Stimulated activated CD4-positive, alpha-beta T cell treated with anti-CD3 and anti-CD28 coated beads, Interleukin-4, amount 100 ng/mL, for 48 hours (primary cell): ENCODE measurements at regions not wholly inside any gene's neighbourhood (a gene's known extent, or its start where the extent isn't known, plus 50 kb on each side); places are given as distances from the start of the nearest gene placed in this dataset.

ENCODE experiments used
- DNase-seq, 2 donors: peaks; one replicate each; pipeline ENCODE4 v3.0.0-alpha.2; 2020; ENCODE audit warnings: low read depth in 2 of 2

DNA sequence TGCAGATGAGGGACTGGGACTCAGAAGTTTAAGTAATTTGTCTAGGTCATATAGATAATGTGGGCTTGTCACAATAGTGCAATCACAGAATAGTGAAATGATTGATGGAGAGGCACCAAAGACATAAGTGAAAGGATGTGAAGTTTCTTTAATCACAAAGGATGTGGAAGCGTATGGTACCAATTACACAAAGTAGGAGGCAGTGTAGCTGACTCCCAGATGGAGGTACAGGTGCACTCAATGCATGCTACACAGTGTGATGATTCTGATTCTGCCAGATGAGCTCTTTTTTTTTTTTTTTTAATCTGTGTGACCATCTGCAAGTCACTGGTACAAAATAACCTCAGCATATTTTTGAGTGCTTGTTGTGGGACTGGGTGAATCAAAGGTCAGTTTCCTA, 411.3 kb downstream of the SPRY1 start:
- DNase-seq = no peak

DNA sequence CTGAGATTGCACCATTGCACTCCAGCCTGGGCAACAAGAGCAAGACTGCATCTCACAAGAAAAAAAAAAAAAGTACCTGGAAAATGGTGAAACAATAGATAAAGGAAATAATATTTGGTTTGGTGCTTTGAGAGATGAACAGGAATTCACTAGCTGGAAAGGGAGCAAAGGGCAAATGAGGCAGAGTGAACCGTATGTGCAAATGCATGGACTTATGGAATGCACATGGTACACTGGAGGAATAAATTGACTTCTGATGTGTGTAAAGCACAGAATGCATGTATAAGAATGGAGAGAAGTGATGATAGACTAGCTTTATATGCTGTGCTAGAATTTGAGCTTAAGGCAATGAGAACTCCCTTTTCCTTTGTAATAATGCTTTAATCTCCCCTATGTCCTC, 413.3 kb downstream of the SPRY1 start:
- no peak for DNase-seq

DNA sequence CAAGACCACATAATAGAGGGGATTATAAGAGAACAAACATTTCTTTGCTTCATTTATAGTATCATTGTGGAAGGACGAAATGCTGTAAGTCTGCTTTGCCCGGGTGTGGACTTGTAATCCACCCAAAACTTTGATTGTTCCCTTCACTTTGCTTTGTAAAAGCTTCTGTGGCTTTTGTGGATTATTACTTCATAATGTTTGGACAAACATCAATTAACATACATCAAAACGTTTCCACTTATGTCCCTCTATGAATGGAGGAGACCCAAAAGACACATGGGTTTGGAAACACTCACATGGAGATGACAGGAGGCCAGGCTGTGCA, 415.4 kb downstream of the SPRY1 start:
- no peak for DNase-seq

DNA sequence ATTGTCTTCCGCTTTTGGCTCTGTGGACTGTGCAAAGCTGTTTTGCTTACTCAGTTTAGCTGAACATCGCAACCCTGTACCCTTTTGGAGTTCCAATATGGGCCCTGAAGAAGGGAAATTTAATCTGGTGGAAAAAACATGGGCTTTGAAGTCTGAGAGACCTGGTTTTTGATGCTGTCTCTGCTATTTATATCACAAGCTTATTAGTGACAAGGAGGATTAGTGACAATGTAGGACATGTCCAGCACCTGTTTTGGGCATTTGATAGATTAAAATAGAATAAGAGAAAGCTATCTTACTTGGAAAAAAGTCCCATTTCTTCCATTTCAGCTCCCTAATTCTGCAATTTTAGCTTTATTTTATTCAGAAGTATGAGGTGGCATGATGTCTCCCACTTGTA, 417.3 kb downstream of the SPRY1 start:
- no peak for DNase-seq

DNA sequence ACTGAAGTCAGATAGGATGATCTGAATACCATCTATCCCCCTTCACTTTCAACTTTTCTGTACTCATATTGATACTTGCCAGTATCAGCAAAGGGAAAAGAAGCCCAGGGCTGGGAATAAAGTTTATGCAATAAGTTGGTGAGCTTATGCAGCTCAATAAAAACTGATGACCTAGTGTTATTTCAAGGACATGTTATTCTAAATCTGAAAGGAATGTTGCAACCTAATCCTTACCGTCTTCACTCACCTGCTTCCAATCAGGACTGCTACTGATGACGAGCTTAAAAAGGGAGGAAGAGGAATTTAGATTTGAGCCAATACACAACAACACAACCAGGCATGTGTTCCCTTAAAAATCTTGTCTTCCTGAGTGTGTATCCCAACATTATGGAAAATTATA, 419.9 kb downstream of the SPRY1 start:
- no peak for DNase-seq

DNA sequence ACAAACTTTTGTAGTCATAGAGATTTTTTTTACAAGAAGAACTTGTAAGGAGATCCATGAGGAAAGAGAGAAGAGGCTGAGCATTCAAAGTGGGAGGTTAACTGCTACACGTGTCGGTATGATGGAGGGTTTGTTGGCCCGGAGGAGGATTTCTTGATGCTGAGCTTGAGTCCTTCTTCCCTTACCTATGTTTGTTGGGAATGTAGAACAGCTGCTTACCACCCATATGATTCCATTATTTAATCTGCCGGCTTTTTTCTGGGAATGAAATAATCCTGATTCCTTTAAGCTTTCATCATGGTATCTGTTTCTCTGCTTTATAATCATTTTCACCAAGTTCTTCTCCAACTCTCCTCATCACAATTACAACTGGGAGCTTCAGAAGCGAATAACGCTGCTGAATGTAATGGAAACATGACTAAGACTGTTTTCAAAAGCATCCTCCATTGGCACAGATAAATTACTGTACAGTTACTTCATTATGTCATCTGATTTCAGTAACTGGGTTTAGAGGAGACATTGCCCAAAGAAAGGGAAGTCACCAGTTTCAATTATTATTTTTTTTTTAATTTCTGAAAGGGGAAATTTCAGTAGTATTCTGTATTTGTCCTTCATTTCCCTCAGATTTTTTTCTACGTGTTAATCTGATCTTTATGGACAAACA, 420.6 kb downstream of the SPRY1 start:
- no peak for DNase-seq

DNA sequence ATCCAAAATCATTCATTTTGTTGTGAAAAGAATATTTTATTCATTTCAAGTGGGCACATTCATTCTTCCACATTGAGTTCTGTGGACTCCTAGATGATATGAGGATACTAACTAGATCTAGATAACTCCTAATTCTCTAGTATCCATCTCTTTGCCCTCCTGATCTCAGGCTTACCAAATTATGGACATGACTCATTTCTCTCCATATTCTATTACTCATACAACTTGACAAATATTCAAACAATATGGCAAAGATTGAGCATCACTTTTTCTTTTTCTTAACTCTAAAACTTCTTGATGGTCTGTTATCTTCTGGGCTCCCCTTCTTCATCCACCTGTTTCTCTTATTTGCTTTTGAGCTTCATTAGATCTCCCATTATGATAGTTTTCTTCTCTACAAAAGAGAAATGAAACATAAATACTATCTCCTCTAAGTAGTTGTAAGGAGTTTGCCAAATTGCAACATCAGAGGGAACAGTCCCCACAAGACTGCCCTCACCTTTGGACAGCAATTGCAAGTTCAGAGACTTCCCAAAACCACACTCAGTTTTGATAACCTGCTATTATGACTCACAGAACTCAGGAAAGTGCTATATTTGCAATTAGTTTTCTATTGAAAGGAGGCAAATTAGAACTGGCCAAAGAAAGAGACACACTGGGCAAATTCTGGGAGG, 422.9 kb downstream of the SPRY1 start:
- no peak for DNase-seq

DNA sequence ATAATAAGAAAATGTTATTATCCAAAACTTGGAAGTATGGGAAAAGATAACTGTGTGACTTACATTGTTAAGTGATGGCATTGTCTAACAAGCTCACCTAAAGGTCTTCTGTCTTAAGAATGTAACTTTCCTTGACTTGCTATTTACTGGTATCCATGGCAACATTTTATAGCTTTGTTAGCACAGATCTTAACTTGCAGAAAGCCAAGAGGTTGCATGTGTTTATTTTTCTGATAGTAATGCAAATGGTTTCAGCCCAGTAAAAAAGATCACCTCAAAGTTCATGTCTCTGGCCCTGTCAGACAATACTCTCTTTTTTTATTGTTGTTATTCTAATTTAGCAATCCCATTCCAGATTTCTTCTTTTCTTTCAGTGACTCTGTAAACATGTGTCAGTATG, 425.3 kb downstream of the SPRY1 start:
- no peak for DNase-seq

DNA sequence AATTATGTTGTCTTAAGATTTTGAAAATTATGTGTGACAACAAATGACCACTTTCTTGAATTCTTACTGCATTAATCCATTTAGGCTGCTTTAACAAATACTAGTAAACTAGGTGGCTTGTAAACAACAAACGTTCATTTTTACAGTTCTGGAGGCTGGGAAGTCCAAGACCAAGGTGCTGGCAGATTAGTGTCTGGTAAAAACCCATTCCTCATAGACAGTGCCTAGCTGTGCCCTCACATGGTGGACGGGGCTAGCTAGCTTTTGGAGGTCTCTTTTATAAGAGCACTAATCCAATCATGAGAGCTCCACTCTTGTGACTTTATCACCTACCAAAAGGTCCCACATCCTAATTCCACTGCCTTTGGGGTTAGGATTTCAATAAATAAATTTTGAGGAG, 425.8 kb downstream of the SPRY1 start:
- no peak for DNase-seq

DNA sequence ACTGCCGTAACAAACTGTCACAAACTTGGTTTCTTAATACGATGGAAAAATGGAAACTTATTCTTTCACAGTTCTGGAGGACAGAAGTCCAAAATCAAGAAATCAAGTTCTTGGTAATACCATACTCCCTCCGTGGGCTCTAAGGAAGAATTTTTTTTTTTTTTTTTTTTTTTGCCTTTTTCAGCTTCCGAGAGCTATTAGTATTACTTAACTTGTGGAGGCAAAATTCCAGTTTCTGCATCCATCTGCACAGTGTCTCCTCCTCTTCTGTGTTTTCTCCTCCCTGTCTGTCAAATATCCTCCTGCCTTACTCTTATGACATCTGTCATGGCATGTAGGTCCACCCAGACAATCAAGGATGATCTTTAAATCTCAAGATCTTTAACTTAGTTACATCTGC, 426.6 kb downstream of the SPRY1 start:
- DNase-seq = no peak

DNA sequence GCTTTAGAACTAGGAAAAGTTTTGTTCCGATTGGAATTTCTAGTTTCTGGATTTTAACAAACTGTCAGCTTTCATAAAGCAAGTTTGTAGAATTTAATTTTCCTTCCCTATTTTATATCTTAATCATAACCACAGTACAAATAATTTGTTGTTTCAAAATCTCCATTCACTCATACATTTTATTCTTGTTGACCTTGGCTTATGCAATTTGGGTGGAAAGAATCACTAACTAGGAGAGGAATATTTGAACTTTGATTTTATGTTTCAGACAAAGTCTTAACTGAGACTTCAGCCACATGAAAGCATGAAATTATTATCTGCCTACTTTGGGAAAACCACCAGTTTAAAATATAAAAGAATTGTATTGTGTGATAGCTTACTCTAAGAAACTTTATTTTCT, 427.9 kb downstream of the SPRY1 start:
- DNase-seq = no peak

DNA sequence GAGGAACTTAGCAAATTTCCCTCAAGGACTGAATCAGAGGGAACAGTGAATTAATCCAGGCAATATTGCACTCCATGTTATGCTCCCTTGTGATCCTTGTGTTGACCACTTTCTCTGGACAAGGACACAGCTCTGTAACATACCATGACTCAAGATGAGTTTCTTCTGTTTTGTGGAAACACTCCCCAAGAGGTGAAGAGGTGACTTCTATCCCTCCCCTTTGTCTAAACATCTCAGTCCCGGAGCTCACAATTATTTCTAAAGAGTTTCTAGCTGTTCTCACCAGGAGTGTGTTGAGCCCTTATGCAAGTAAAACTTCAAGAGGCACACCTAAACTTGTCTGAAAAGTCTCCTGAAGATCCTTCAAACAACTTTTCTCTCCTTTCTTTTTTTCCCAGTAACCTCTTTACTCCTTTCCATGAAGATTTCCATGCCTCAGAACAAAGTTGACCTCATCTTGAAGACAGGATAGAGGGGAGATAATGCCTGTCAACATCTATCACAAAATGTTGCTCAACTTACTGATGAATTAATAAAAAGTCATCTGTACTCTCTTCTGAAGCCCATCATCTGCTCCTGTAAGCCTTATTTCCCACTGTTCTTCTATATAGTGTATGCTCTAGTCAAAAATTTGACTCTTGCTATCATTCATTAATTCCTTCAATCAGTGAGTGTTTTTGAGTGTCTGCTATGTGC, 429.1 kb downstream of the SPRY1 start:
- no peak for DNase-seq

DNA sequence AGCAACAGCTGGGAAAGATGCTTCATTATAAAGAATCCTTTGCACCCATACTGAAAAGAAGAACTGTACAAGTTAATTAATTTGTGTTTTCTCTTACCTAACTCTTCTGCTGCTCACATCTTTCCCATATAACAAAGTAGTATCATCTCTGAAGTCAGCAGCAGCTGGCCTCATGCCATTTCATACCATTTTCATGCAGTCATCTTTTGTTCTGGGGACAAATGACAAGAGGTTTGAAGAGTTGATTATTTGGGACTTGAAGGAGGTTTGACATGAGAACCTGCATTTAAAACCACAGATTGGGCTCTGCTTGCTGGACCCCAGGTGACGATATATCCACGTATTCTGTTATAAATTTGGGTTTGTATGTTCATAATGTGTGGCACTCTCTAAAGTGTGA, 430.3 kb downstream of the SPRY1 start:
- no peak for DNase-seq

DNA sequence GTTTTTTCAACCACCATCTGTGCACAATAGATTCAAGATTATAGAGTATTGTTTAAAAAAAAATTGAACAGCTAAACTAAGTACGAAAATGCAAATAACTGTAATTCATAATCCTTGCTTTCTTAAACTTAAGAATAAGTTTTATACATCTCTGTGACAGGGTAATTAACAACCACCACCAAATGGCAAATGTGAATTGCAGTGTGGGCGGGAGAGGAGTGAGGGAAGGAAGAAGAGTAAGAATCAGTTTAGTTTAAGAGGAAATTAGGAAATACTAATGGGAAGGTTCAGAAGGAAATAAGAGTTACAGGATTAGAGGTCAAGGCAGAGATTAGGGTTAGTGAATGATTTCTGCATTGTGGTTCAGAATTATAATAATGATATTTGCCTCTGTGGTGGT, 430.9 kb downstream of the SPRY1 start:
- DNase-seq = no peak

DNA sequence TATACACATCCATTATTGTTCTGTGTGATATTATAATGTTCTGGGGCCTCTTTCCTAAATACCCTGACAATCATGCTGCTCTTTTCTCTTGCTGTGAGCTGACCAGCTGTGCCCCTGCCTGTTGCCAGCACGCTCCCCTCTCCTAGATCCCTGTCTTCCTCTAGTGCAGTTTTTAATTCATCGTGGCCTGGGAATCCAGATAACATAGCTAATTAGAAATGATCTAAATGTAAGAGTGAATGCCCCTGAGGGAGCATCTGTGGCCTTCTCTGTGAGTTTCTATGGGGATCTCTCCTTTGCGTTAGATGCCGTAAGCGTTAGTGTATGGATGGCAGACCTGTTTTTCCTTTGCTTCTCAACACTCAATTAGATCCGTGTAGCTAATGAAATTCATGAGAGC, 434.3 kb downstream of the SPRY1 start:
- no peak for DNase-seq

DNA sequence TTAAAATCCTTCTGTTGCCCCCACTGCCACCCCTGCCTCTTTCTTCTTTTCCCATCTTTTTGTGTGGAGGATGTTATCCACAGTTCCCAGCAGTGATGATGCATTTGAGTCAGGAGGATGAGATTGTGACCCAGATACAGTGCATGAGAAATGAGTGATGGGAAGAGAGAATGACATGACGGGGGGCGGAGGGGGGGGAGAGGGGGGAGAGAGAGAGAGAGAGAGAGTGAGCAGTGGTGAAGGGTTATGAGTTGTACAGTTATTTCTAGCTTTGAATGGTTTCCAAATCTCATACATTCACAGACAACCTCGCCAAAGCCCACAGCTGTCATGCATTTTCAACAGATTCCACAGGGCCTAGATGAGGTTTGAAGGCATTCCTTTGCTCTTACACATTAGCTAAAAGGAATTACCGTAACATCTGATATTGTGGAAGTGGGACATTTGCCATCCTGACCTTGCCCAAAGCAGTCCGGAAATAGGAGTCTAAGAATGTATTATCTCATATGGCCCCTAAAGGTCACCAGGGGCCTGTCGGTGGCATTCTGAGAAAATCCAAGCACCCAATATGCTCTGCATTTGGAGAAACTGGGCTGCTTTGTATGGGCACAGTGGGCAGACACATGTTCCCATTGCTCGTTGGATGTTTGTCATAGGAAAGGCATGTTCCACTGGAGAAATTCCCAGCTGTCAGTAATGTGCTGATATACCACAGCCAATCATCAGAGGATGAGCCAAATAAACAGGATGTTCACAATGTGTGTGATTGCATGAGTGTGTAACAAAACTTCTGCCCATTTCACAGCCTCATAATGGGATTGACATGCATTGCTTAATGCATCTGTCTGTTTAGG, 435.8 kb downstream of the SPRY1 start:
- no peak for DNase-seq

DNA sequence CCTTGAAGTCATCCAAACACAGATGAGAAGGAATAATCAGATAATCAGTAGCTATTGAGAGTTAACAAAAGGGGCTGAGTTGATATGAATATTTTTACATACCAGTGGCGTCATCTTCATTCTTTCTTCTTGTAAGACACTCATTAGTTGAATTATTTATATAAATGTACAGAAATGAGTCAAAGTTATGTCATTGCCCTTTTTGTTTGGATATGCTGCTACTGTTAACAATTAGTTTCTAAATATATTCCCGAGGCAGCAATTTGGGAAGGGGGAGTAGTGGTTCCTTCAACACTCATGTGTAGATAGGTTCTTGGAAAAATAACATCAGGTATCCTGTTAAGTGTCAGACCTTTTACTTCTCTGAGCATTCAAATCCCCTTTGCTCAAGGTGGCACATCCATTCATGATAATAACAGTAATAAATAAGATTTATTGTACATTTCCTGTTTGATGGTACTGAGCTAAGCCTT, 436.6 kb downstream of the SPRY1 start:
- DNase-seq = no peak

DNA sequence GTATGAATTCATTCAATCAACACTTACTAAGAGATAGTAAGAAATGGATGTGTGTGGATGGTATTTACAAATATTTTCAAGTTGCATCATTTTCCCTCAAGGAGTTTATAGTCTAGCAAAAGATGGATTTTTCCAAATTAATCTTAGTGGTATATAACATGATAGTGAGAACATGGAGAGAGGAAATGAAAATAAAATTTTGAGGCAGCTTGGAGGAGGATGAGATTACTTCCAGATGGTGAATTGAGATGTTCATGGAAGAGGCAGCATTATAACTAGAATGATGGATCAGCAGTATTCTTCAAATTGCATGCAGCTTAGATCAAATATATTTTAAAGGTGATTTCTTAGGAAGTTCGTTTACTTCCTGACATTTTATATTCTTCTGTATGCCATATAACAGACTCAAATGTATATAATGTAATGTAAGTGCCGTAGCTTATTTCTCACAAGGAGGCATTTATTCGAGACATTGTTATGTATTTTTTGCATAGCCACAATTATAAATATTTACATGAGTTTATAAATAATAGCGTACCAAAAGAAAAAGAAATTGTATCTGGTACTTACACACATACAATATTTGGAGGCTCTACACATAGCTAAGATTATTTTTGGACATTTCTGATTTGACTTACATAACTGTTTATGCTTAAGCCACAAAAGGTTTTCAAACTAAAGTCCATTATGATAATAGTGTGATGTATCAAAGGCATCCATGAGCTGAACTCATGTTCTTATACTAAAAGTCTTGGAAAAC, 439.4 kb downstream of the SPRY1 start:
- DNase-seq = no peak

DNA sequence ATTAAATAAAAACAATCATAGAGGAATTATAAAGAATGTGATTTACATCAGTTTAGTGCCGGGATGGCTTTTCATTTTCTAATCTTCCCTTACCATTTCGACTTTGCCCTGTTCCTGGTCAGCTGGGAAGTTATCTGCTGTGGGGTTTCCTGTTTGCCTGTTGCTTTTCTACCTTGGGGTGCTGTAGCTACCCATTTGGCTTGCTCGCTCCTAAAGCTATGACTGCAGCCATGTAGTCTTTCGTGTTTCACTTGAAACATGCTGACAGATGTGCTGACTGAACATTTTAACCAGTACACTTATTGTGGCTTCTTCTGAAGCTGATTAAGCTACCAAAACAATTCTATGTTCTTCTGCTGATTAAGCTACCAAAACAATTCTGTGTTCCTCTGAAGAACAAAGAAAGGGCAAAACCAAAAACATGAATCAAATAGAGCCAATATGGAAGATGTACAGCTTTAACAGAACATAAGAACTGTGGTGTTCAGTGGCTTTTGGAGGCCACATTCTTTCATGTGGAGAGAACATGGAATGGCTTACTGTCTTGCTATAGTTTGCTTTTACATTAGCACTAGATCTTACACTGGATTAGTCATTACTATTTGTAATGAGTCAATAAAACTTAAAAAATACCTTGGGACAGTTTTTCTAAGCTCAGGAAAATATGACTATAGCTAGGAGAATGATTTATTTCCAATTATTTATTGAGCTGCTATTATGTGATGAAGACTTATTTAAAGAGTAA, 440.4 kb downstream of the SPRY1 start:
- DNase-seq = no peak

DNA sequence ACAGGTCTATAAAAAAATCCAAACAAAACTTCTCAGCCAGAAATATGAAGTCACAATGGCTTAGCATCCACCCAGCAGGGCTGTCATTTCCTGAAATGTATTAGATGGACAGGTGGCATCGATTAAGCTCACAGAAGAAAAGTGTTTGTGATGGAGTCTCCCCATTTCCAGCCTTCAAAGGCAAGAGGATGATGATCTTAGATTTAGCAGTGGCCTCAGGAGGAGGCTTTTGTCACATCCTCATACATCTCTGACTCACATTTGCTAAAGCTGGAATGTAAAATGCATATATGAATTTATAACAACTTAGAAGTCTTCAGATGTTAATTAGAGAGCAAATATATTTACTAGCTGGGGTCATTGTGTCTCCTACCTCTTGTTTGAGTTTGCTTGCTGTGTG, 441.9 kb downstream of the SPRY1 start:
- no peak for DNase-seq

DNA sequence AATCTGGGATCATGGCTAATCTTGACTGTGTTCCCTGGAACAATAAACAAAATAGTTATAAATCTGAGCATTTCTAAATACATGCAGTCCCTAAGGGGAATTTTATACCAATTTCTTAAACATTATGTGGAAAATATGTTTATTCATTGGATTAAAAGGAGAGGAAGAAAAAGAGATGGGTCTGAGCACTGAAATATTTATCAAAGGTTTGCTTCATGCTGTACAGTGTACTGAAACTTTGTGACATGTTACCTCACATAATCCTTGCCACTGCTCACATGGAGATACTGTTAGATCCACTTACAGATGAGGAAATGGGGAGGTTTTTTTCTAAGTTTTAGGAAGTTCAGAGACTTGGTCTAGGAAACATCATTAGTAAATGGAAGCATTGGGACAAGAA, 443.6 kb downstream of the SPRY1 start:
- no peak for DNase-seq
